ENCODE measurements at regions not wholly inside any gene's neighbourhood (a gene's known extent, or its start where the extent isn't known, plus 50 kb on each side); places are given as distances from the start of the nearest gene placed in this dataset.

- 93 to 97% methylated on average over 2 of the region's 2 CpGs for WGBS, 2 donors
- H3K9me3 ChIP-seq: no peaks in the 10 kb centered on the region
- intact Hi-C loops (cut with DNase I): no loop called here
- FAIRE-seq (no peak), DNase-seq (no peak), ATAC-seq (no peak)
- peaks cover 6 to 13% (median 8%) of the 10 kb centered on the region in 3 donors for H3K4me1 ChIP-seq
- TF ChIP-seq CTCF (IDR thresholded peaks at IDR 0.05): no peak
- H3K4me3 ChIP-seq: no peak overlapping the region
- no peaks in the 10 kb centered on the region for H3K36me3 ChIP-seq
- H3K27ac ChIP-seq: no peak overlapping the region
- no peaks in the 10 kb centered on the region for H3K27me3 ChIP-seq
Measured at GRCh38 chr4:129622566-129622965, 526.6 kb downstream of the C4orf33 start.

GRCh38 chr4:129623233-129623875 lies 527.4 kb downstream of the C4orf33 start:
- no peak for TF ChIP-seq CTCF (IDR thresholded peaks at IDR 0.05)
- Histone ChIP-seq H3K9me3 (no peaks in the 10 kb centered on the region), H3K27ac (no peak overlapping the region), H3K27me3 (no peaks in the 10 kb centered on the region), H3K4me3 (no peak overlapping the region), H3K36me3 (no peaks in the 10 kb centered on the region), H3K4me1 (peaks cover 6 to 13% (median 8%) of the 10 kb centered on the region in 3 donors)
- intact Hi-C loops (cut with DNase I): no loop called here
- 10 to 11% methylated on average over 4 of the region's 4 CpGs for WGBS, 2 donors
- ATAC-seq (peak; percentile 67 to 97 (median 78)), DNase-seq (peak in 1 of 6 donors; percentile 11), FAIRE-seq (no peak)

GRCh38 chr4:129641179-129641578 lies 545.2 kb downstream of the C4orf33 start:
- Histone ChIP-seq H3K9me3 (no peaks in the 10 kb centered on the region), H3K36me3 (no peaks in the 10 kb centered on the region), H3K27me3 (no peaks in the 10 kb centered on the region), H3K4me3 (no peak overlapping the region), H3K27ac (no peak overlapping the region), H3K4me1 (no peaks in the 10 kb centered on the region)
- FAIRE-seq (peak; percentile 23), ATAC-seq (peak in 3 of 4 donors; percentile 73 to 85 (median 84)), DNase-seq (peak in 5 of 6 donors; percentile 14 to 71 (median 46))
- TF ChIP-seq CTCF (IDR thresholded peaks at IDR 0.05): peak; percentile 61 to 87 (median 72)
- 22 to 24% methylated on average over 5 of the region's 5 CpGs for WGBS, 2 donors
- intact Hi-C loops (cut with DNase I): loop anchor here in 2 of 3 donors (10.0 kb wide), 2 partner anchors 276 to 286 kb away; no protein-coding TSS in a partner anchor

- 54 to 56% methylated on average over 3 of the region's 3 CpGs for WGBS, 2 donors
- TF ChIP-seq CTCF (IDR thresholded peaks at IDR 0.05): no peak
- H3K4me1 ChIP-seq: no peaks in the 10 kb centered on the region
- no peaks in the 10 kb centered on the region for H3K36me3 ChIP-seq
- no peak for DNase-seq
- intact Hi-C loops (cut with DNase I): loop anchor here in 2 of 3 donors (10.0 kb wide), 2 partner anchors 281 to 291 kb away; no protein-coding TSS in a partner anchor
- FAIRE-seq: no peak
- no peak overlapping the region for H3K27ac ChIP-seq
- H3K27me3 ChIP-seq: no peaks in the 10 kb centered on the region
- H3K9me3 ChIP-seq: no peaks in the 10 kb centered on the region
- H3K4me3 ChIP-seq: no peak overlapping the region
- no peak for ATAC-seq
Measured at GRCh38 chr4:129645461-129645860, 549.5 kb downstream of the C4orf33 start.

- Histone ChIP-seq H3K27me3 (no peaks in the 10 kb centered on the region), H3K4me1 (no peaks in the 10 kb centered on the region), H3K9me3 (no peaks in the 10 kb centered on the region), H3K4me3 (no peak overlapping the region), H3K36me3 (no peaks in the 10 kb centered on the region), H3K27ac (no peak overlapping the region)
- ATAC-seq: no peak
- no peak for FAIRE-seq
- intact Hi-C loops (cut with DNase I): no loop called here
- 60 to 69% methylated on average over 5 of the region's 5 CpGs for WGBS, 2 donors
- DNase-seq: no peak
- no peak for TF ChIP-seq CTCF (IDR thresholded peaks at IDR 0.05)
Measured at GRCh38 chr4:129668092-129668491, 572.1 kb downstream of the C4orf33 start.

Data from pancreas (tissue), 10 donors.